Testis (tissue), 2 donors: ENCODE measurements at regions not wholly inside any gene's neighbourhood (a gene's known extent, or its start where the extent isn't known, plus 50 kb on each side); places are given as distances from the start of the nearest gene placed in this dataset.

ENCODE experiments used
- POLR2A ChIP-seq: fragments of 450-650 bp; IDR thresholded peaks from one replicate; pipeline ENCODE4 v1.6.1; 2017; ENCODE audit warnings: antibody characterized with exemption, mild to moderate bottlenecking, moderate library complexity
- TF ChIP-seq, protein P1 (sequence below), 3 experiments: fragments of 450-650 bp in 2 of 3; fragments of 200-600 bp in 1 of 3; sonication (generic) in 1 of 3; IDR thresholded peaks; one replicate each; pipeline ENCODE4 v1.5.1; 2016 to 2019; ENCODE audit warnings: antibody characterized with exemption in 3 of 3, mild to moderate bottlenecking in 2 of 3, moderate library complexity in 1 of 3

DNA sequence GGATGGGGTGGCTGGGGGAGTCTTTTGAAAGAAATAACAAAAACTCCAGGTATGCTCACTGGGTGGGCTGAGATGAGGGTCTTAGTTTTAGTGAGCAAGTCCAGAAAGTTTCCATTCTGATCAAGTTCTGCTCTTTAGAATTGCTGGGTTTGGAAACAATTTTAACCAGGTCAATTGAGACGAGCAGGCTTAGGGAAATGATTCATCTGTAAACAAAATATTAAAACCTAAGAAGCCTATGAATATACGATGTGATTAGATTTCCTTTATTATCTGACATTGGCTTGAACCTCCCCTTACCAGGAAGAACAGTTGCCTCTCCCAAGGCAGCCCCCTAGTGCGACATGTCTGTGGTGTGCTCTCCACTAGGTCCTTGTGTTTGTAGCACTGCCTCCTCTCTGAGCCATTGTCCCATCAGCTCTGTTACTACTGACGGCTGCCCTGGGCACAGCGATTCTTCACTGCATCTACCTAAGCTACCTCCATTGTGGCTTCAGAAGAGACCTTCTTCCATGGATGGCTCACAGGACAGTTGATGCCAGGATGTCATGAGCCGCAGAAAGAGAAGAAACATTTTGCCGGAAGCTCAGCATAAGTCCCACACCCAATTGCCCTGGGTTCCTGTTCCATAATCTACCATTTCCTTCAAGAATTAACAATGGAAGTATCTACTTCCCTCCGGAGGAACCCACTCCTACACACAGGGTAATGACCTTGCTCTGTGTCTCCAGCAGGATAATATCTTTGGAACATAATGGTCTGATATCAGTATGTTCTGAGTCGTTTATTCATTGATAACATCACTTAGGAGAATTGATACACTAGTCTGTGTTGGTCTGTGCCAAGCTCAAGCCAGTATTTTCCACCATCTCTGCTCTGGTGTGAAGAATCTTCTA is 95.1 kb upstream of the ITGB1 start:
- TF ChIP-seq, protein P1, sequence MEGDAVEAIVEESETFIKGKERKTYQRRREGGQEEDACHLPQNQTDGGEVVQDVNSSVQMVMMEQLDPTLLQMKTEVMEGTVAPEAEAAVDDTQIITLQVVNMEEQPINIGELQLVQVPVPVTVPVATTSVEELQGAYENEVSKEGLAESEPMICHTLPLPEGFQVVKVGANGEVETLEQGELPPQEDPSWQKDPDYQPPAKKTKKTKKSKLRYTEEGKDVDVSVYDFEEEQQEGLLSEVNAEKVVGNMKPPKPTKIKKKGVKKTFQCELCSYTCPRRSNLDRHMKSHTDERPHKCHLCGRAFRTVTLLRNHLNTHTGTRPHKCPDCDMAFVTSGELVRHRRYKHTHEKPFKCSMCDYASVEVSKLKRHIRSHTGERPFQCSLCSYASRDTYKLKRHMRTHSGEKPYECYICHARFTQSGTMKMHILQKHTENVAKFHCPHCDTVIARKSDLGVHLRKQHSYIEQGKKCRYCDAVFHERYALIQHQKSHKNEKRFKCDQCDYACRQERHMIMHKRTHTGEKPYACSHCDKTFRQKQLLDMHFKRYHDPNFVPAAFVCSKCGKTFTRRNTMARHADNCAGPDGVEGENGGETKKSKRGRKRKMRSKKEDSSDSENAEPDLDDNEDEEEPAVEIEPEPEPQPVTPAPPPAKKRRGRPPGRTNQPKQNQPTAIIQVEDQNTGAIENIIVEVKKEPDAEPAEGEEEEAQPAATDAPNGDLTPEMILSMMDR (IDR thresholded peaks at IDR 0.05), result no peak
- no peak for TF ChIP-seq POLR2A
